ENCODE measurements at regions not wholly inside any gene's neighbourhood (a gene's known extent, or its start where the extent isn't known, plus 50 kb on each side); places are given as distances from the start of the nearest gene placed in this dataset.

GRCh38 chr3:23656821-23657220 lies 148.9 kb upstream of the UBE2E1 start:
- Mint-ChIP-seq H3K4me1 (peaks cover 45 to 65% (median 62%) of the 10 kb centered on the region in 3 donors), H3K36me3 (no peaks in the 10 kb centered on the region)

DNA sequence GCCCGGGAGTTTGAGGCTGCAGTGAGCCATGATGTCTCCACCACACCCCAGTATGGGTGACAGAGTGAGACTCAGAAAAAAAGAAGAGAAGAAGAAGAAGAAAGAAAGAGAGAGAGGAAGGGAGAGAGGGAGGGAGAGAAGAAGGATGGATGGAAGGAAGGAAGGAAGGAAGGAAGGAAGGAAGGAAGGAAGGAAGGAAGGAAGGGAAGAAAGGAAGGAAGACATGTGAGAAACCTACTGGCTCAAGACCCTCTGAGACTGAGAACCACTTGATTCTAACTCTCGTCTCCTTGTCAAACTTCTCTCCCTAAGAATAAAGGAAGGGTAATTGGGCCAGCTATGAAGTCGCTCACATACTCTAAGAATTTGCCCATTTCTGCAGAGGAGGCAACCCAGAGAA lies 148.1 kb upstream of the UBE2E1 start:
- no peaks in the 10 kb centered on the region for H3K36me3 Mint-ChIP-seq
- no peak overlapping the region for H3K4me3 Mint-ChIP-seq
- H3K27ac Mint-ChIP-seq: peak overlapping the region in 1 of 3 donors; percentile 41
- no peaks in the 10 kb centered on the region for H3K27me3 Mint-ChIP-seq
- H3K4me1 Mint-ChIP-seq: peaks cover 49 to 73% (median 65%) of the 10 kb centered on the region in 3 donors
- peaks cover 2 to 3% (median 3%) of the 10 kb centered on the region in 3 donors for H3K9me3 Mint-ChIP-seq

More at GRCh38 chr3:23656821-23657220, 148.9 kb upstream of the UBE2E1 start:
- H3K9me3 Mint-ChIP-seq: peaks cover 2 to 3% (median 3%) of the 10 kb centered on the region in 3 donors
- H3K27me3 Mint-ChIP-seq: no peaks in the 10 kb centered on the region
- H3K4me3 Mint-ChIP-seq: no peak overlapping the region
- peak overlapping the region in 1 of 3 donors; percentile 85 for H3K27ac Mint-ChIP-seq

- peaks cover 2% of the 10 kb centered on the region for H3K36me3 Mint-ChIP-seq
- H3K27ac Mint-ChIP-seq: peak overlapping the region in 2 of 3 donors; percentile 48 to 90
- peaks cover 2% of the 10 kb centered on the region for H3K27me3 Mint-ChIP-seq
Measured at GRCh38 chr3:23659274-23659673, 146.5 kb upstream of the UBE2E1 start.

GRCh38 chr3:23659840-23660430 lies 145.8 kb upstream of the UBE2E1 start:
- peak overlapping the region in 2 of 4 donors; percentile 44 to 84 for H3K4me3 Mint-ChIP-seq
- peaks cover 41 to 64% (median 53%) of the 10 kb centered on the region in 3 donors for H3K4me1 Mint-ChIP-seq
- H3K36me3 Mint-ChIP-seq: peaks cover 2% of the 10 kb centered on the region
- peaks cover 2% of the 10 kb centered on the region for H3K27me3 Mint-ChIP-seq
- H3K9me3 Mint-ChIP-seq: peaks cover 2 to 3% (median 2%) of the 10 kb centered on the region in 3 donors
- peak overlapping the region in 1 of 3 donors; percentile 90 for H3K27ac Mint-ChIP-seq

More at GRCh38 chr3:23659274-23659673, 146.5 kb upstream of the UBE2E1 start:
- Mint-ChIP-seq H3K4me3 (peak overlapping the region; percentile 15 to 84 (median 74)), H3K9me3 (peaks cover 2 to 3% (median 3%) of the 10 kb centered on the region in 3 donors), H3K4me1 (peaks cover 48 to 70% (median 60%) of the 10 kb centered on the region in 3 donors)

- Mint-ChIP-seq H3K9me3 (no peaks in the 10 kb centered on the region), H3K36me3 (peaks cover 2% of the 10 kb centered on the region), H3K27ac (peak overlapping the region in 2 of 3 donors; percentile 13 to 21), H3K4me1 (peaks cover 39 to 59% (median 47%) of the 10 kb centered on the region in 3 donors), H3K4me3 (peak overlapping the region in 2 of 4 donors; percentile 38 to 89), H3K27me3 (peaks cover 2% of the 10 kb centered on the region)
Measured at GRCh38 chr3:23662079-23662617, 143.6 kb upstream of the UBE2E1 start.

GRCh38 chr3:23663246-23663645 lies 142.5 kb upstream of the UBE2E1 start:
- peak overlapping the region in 1 of 3 donors; percentile 71 for H3K27ac Mint-ChIP-seq
- H3K36me3 Mint-ChIP-seq: peaks cover 2% of the 10 kb centered on the region
- peak overlapping the region in 1 of 4 donors; percentile 88 for H3K4me3 Mint-ChIP-seq
- H3K9me3 Mint-ChIP-seq: no peaks in the 10 kb centered on the region
- H3K4me1 Mint-ChIP-seq: peaks cover 43 to 55% (median 48%) of the 10 kb centered on the region in 3 donors
- peaks cover 2% of the 10 kb centered on the region for H3K27me3 Mint-ChIP-seq

GRCh38 chr3:23663661-23664186 lies 142.0 kb upstream of the UBE2E1 start:
- Mint-ChIP-seq H3K27me3 (peaks cover 2% of the 10 kb centered on the region), H3K4me3 (no peak overlapping the region), H3K4me1 (peaks cover 42 to 51% (median 44%) of the 10 kb centered on the region in 3 donors), H3K36me3 (peaks cover 2% of the 10 kb centered on the region), H3K9me3 (no peaks in the 10 kb centered on the region), H3K27ac (peak overlapping the region in 1 of 3 donors; percentile 71)

DNA sequence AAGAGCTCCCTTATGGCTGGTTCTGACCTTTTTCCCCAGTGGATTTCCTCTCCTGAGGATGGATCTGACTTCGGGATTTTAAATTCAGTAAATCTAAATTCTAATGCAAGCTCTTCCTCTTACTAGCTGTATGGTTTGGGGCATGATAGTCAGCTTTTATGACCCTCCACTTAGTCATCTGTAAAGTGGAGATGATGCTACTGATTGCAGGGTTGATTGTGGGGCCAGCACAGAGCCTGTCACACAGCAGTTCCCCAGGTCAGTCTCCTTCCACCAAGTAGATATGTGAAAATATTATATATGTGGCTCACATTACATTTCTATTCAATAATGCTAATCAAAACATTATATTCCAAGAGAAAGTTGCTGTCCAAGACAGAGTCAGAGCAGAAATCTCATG lies 141.3 kb upstream of the UBE2E1 start:
- H3K4me1 Mint-ChIP-seq: peaks cover 36 to 43% (median 39%) of the 10 kb centered on the region in 3 donors
- H3K9me3 Mint-ChIP-seq: no peaks in the 10 kb centered on the region
- H3K27me3 Mint-ChIP-seq: peaks cover 2% of the 10 kb centered on the region
- no peak overlapping the region for H3K27ac Mint-ChIP-seq
- H3K36me3 Mint-ChIP-seq: peaks cover 2% of the 10 kb centered on the region
- H3K4me3 Mint-ChIP-seq: no peak overlapping the region

DNA sequence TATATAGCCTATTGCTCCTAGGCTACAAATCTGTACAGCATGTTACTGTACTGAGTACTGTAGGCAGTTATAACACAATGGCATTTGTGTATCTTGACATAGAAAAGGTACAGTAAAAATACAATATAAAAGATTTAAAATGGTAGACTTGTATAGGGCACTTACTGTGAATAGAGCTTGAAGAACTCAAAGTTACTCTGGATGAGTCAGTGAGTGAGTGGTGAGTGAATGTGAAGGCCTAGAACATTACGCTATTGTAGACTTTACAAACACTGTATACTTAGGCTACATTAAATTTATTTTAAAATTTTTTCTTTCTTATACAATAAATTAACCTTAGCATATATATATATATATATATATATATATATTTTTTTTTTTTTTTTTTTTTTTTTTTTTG lies 140.0 kb upstream of the UBE2E1 start:
- Mint-ChIP-seq H3K27ac (no peak overlapping the region), H3K9me3 (no peaks in the 10 kb centered on the region), H3K27me3 (peaks cover 5% of the 10 kb centered on the region), H3K4me1 (peaks cover 29 to 34% (median 31%) of the 10 kb centered on the region in 3 donors), H3K36me3 (peaks cover 2% of the 10 kb centered on the region), H3K4me3 (no peak overlapping the region)

DNA sequence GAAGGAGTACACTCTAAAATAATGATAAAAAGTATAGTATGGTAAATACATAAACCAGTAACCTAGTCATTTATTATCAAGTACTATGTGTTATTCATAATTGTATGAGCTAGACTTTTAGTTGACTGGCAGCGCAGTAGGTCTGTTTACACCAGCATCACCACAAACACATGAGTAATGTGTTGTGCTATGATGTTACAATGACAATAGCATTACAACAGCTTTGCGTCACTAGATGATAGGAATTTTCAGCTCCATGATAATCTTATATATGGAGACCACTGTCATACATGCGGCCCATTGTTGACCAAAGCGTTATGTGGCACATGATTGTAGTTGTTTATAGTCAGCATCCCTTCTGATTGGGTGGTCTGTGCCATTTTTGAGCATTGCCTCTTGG lies 138.9 kb upstream of the UBE2E1 start:
- Mint-ChIP-seq H3K27me3 (peaks cover 5% of the 10 kb centered on the region), H3K4me1 (peaks cover 21 to 25% (median 22%) of the 10 kb centered on the region in 3 donors), H3K9me3 (no peaks in the 10 kb centered on the region), H3K27ac (no peak overlapping the region), H3K36me3 (peaks cover 2% of the 10 kb centered on the region), H3K4me3 (peak overlapping the region in 1 of 4 donors; percentile 3)

GRCh38 chr3:23667536-23668429 lies 138.0 kb upstream of the UBE2E1 start:
- peaks cover 2% of the 10 kb centered on the region for H3K36me3 Mint-ChIP-seq
- peak overlapping the region in 1 of 3 donors; percentile 39 for H3K27ac Mint-ChIP-seq
- H3K9me3 Mint-ChIP-seq: no peaks in the 10 kb centered on the region
- H3K4me1 Mint-ChIP-seq: peaks cover 11 to 16% (median 16%) of the 10 kb centered on the region in 3 donors
- H3K27me3 Mint-ChIP-seq: peaks cover 6% of the 10 kb centered on the region
- no peak overlapping the region for H3K4me3 Mint-ChIP-seq

DNA sequence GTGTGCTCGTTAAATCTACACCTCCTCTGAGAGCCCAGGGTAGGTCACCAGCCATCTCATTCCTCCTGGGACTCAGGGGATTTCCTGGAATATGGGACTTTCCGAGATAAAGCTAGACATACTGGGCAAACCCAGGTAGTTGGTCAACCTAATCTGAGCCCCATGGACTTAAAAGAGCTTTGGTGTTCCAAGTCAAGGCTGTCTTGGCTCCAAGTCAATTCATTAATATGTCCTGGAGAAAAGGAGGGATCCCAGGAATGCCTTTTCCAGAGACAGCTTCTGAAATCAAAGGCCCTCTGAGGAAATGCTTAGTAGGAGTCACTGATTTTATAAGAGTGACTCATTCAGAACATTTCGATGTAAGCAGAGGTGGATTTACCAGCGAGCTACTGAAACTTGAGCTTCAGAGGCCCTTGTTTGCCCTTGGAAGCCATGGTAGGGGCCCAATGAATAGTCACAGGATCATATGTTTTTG lies 137.3 kb upstream of the UBE2E1 start:
- Mint-ChIP-seq H3K27ac (peak overlapping the region in 1 of 3 donors; percentile 39), H3K4me1 (peaks cover 6 to 14% (median 9%) of the 10 kb centered on the region in 3 donors), H3K27me3 (peaks cover 5% of the 10 kb centered on the region), H3K9me3 (no peaks in the 10 kb centered on the region), H3K4me3 (no peak overlapping the region), H3K36me3 (no peaks in the 10 kb centered on the region)

DNA sequence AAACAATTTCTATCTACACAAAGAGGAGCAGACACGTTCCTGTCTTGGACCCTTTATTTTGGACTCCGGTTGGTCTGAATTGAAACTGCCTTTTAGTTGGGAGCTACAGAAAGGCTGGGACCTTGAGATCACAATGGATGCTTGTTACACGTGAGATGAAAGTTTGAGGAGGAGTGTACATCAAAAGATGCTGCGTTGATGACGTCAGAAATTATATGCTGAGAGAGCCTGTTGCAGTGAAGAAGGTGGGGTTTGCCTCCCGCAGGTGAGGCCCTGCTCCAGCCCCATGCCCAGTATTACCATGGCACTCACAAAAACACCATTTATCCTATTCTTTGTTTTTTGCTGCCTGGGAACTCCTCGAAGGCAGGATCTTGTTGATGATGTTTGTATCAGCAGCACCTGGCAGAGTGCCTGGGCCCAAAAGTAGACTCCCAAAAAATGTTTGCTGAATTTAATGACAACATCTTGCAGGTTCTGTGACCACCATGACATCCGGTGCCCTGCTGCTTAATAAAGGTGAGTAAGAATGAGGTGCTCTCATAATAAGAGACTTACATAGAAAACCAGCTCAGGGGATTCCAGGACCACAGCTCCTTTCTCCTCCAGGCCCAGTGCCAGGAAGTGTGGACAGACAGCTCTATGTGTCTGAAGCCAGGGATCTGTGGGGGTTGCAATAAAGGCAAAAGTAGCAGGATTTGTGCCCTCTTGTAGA lies 136.1 kb upstream of the UBE2E1 start:
- Mint-ChIP-seq H3K4me3 (peak overlapping the region in 1 of 4 donors; percentile 50), H3K27ac (no peak overlapping the region), H3K27me3 (peaks cover 5% of the 10 kb centered on the region), H3K36me3 (no peaks in the 10 kb centered on the region), H3K4me1 (peaks cover 4 to 10% (median 5%) of the 10 kb centered on the region in 3 donors), H3K9me3 (no peaks in the 10 kb centered on the region)

All from IgD-negative memory B cell (primary cell).